Stimulated activated CD8-positive, alpha-beta memory T cell treated with anti-CD3 and anti-CD28 coated beads, Interleukin-7, amount 100 ng/mL, for 24 hours (primary cell): ENCODE measurements at regions not wholly inside any gene's neighbourhood (a gene's known extent, or its start where the extent isn't known, plus 50 kb on each side); places are given as distances from the start of the nearest gene placed in this dataset.

Experiments used
- DNase-seq: peaks from one replicate; pipeline ENCODE4 v3.0.0-alpha.2; 2020; ENCODE audit warnings: low read depth

- no peak for DNase-seq
These were observed 133.2 kb upstream of the PRLR start for GRCh38 chr5:35363387-35363965.

- no peak for DNase-seq
These were observed 132.5 kb upstream of the PRLR start for GRCh38 chr5:35362772-35363171.

DNA sequence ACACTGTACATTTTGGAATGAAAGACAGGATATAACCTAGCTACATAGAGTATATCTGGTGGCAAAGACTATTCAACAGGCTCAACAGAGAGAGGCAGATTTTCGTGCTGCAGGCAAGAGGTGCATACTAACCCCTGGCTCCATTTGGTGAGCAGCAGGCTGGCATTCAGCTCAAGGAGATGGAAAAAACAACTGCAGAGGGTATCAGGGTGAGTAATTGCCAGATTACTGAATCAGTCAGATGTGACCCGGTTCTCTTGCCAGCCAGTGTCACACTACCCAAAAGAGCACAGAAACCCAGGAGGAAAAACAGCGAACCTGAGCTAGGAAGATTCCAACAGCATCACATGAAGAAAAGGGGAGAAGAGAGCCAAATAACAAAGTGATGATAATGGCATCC lies 130.4 kb upstream of the PRLR start:
- DNase-seq = no peak

GRCh38 chr5:35359859-35360258 lies 129.6 kb upstream of the PRLR start:
- DNase-seq = no peak

DNA sequence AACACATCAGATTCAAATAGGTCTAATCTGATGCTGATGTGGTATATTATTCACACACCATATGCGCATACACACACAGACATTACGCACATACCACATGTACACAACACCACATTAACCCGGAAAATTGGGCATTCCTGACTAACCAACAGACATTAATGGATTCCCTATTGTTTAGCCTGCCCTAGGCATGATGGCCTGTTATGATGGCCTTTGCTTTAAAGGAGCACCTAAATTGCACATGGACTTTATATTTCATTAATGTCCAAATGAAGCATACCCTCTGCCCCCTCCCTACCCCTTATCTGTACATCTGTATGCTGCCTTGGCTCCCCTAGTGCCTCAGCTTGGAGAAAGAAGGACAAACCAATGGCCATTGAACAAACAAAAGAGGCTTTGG lies 127.7 kb upstream of the PRLR start:
- DNase-seq = no peak

DNA sequence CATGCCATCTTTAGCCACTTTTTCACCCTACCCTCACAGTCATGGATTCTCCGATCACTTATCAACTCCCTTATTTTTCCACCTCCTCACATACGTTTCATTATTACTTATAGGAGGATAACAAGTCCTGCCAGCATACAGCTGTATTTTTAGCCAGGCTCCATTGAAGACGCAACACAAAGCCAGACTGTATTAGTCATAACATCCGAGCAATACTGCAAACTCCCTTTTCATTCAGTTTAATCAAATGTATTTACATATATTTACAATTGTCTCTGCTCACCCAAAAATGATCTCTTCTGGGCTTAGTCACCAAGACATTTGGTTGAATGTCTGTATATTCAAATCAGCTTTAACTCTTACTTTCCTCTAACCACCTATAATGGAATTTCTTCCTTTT lies 126.4 kb upstream of the PRLR start:
- DNase-seq = no peak

DNA sequence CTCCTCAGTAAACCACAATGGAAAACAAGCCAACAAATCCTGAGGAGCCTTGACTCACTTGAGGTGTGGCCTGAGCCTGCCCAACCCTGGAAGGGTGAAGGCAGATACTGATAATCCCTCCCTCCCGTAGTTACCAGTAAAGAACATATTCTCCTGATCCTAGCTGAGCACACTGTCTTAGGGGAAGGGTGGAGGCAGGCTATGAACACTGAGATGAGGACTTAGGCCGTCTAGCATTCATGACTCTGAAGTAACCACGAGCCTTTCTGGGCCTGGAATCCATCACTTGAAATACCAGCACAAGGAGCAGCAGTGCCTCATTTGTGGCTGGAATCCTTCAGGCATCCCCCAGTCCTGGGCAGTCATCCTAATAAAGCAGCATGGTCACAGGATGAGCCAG lies 124.5 kb upstream of the PRLR start:
- no peak for DNase-seq

GRCh38 chr5:35345222-35345621 lies 114.9 kb upstream of the PRLR start:
- DNase-seq = no peak

DNA sequence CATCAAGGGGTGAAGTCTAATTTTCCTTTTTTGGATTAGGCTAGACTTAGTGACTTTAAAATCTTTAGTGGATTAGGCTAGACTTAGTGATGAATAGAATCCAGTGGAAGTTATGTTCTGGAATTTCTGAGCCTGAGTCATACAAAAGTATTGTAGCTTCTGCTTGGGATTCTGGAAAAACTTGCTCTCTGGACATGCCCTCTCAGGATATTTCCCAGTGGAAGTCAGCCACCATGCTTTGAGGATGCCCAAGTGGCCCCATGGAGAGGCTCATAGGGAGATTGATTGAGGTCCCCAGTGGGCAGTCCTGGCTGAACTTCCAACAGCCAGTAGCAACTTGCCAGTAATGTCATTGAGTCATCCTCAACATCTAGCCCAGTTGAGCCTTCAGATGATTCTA lies 112.4 kb upstream of the PRLR start:
- DNase-seq = no peak

DNA sequence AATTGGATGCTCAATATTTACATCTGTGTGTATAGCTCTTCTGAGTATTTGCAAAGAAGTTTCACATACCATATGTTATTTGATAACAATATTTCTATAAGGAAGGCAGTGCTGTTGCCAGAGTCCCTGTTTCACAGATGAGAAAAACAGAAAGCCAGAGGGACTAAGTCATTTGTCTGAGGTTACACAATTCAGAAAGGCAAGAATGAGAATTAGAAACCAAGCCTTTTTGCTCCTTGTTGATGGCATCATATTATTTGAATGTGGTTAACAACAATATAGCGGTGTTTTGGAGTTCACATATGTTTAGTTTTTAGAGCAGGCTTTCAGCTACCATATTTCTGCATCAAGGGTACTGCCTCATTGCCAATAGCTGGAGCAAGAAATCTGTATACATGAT lies 110.9 kb upstream of the PRLR start:
- DNase-seq = no peak

DNA sequence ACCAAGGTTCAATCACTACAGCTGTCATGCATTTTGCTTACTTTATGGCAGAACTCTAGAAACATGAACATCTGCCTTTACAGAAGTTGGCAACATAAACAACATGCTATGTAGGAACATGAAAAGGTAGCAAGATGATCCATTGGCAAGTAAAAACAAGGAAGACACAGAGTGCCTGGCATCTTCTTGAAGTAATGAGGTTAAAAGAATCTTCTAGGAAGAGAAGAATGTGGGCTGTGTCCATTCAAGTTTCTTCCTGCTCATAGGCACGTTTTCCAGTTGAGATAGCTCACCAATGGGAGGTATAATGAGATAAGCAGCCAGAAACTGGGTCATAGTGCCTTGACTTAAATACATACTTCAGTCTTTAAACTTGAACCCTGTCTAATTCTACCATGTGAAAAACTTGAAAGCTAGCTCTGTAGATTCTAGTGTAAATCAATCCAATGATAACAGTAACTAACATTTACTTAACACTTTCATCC lies 109.4 kb upstream of the PRLR start:
- no peak for DNase-seq

GRCh38 chr5:35339006-35339405 lies 108.7 kb upstream of the PRLR start:
- no peak for DNase-seq

DNA sequence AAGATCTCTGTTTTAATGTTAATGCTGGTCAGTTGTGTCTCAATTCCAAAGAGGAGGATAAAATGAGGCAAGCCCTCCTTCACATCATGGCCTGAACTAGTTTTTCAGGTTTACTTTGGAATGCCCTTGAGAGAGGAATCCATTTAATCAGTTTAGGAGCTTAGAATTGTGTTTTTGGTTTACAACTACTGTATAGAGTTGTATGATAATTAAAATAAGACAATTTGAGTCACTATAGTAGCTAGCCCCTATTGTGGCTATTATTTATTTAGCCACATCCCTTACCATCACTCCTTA lies 107.8 kb upstream of the PRLR start:
- DNase-seq = no peak

DNA sequence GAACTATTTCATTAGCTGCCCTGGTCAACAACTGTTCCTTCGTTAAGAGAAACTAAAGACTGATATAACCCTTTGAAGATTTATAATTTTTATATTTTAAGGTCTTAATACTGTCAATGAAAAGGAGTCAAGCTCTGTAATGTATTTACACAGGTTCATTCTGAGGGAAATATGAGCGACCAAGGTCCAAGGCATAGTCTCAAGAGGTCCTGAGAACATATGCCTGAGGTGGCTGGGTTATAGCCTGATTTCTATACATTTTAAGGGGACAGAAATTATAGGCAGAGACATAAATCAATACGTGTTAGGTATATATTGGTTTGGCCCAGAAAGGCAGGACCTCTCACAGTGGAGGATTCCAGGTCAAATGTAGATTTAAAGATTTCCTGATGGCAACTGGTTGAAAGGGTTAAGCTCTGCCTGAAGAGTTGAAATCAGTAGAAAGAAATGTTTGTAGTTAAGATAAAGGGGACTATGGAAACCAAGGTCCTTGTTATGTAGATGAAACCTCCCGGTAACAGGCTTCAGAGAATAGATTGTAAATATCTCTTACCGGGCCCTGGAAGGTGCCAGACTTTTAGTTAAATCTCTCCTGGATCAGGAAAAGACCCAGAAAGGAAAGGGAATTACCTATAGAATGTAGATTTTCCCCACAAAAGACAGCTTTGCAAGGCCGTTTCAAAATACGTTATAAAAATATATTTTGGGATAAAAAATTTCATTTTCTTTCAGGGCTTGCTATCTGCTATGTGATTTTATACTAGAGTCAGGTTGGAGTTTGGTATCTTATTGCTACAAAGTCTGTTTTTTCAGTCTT lies 107.3 kb upstream of the PRLR start:
- no peak for DNase-seq

- no peak for DNase-seq
These were observed 105.9 kb upstream of the PRLR start for GRCh38 chr5:35336230-35336629.

- DNase-seq = no peak
These were observed 105.5 kb upstream of the PRLR start for GRCh38 chr5:35335752-35336151.

DNA sequence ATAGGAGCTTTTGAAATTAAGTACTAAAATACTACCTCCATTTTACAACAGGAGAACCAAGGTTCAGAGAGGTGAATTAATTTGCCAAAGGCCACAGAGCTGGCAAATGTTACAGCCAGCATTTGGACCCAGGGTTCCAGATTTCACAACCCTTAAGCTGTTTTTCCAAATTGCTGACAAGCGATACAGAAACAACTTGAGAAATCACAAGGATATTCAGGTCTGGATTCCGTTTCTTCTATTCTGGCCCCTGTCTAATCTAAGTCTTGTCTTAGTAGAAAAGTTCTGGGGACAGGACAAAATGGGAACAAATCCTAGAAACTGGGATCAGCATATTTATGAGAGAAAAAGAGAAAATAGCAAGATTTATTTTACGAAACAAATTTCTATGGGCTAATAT lies 103.1 kb upstream of the PRLR start:
- DNase-seq = no peak

DNA sequence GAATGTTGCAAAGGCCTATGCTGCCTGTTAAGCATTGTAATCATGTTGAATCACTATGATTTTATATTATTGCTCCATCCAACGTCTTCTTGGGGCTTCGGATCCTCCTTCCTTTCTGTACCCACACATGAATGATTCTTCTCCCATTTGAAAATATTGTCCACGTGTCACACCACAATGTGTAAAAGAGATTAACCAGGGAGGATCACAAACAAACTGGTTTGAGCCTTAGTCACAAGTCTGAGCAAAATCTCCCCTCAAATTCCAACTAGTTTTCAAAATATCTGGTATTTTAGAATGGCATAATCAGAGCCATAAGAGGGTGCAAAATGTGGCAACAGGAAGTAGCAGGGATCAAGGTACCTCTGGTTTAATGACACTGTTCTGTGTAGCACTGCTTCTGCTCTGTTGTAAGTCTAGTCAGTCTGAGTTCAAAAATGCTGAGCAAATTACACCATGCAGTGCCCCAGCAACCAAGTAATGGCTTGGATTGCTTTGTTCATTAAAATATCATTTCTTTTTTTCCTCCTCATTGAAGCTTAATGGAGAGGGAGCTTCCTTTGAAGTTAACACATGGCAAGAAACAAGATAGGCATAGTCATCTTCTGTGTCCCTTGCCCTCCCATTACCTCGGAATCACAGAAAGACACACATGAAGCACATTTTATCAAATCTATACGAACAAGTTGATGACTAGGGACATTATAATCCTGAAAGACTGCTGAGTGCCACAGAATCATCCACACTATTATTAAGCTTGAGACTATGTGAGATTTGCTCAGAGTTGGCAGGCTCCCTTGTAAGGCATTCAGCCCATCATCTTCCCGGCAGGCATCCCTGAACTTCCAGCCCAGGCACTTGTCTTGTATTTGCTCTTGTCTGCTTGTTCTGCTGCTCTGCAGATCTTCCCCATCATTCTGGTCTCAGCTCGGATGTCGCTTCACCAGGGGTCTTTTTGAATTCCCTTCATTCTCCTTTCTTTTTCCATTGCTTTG lies 102.0 kb upstream of the PRLR start:
- DNase-seq = no peak

- no peak for DNase-seq
These were observed 95.5 kb upstream of the PRLR start for GRCh38 chr5:35325836-35326235.

DNA sequence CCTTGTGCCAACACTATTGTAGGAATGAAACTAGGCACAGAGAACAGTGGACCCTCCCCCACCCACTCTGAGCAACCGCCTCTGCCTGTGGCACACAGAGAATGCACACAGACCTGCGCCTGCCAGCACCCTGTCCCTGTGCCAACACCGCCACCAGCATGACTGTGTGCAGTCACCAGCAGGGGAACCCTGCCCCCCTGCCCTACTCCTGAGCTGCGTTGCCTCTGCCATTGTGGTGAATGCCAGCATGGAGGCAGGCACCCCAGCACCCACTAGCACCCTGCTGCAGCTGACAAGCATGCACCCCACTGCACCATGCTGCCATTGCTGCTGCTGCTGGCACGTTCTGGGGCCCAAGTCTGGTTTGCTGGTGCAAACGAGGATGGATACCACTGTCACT lies 94.4 kb upstream of the PRLR start:
- DNase-seq = no peak

- DNase-seq = no peak
These were observed 93.9 kb upstream of the PRLR start for GRCh38 chr5:35324201-35324600.

GRCh38 chr5:35320029-35320428 lies 89.7 kb upstream of the PRLR start:
- no peak for DNase-seq
